A549 (cell line): ENCODE measurements at regions not wholly inside any gene's neighbourhood (a gene's known extent, or its start where the extent isn't known, plus 50 kb on each side); places are given as distances from the start of the nearest gene placed in this dataset.

ENCODE experiments used
- ATAC-seq, 2 experiments: fragments of 200-7000 bp in 1 of 2; fragments of >200 bp in 1 of 2; cut with Nextera tagmentation in 1 of 2; cut with Tn5 transposase in 1 of 2; 3 replicates each; pipeline versions ENCODE4 v1.8.0 to v1.9.1; 2018 to 2020; ENCODE audit warnings: mild to moderate bottlenecking in 1 of 2, moderate library complexity in 1 of 2
- CTCF ChIA-PET: fragments of 300-600 bp; sonication (Branson Sonifier 250); formaldehyde crosslinking; extraction: SDS; loops from one replicate; lab custom pipeline; 2021; ENCODE audit warnings: antibody characterized with exemption, inconsistent platforms; lab: Yijun Ruan, JAX
- POLR2A ChIA-PET: fragments of 350-600 bp; formaldehyde crosslinking; extraction: SDS; loops from one replicate; lab custom pipeline; 2021; ENCODE audit warnings: antibody characterized with exemption, inconsistent platforms; lab: Yijun Ruan, JAX
- DNase-seq, 2 experiments: peaks; one replicate each; pipeline versions ENCODE4 v3.0.0 to v3.0.0-alpha.2; 2011 to 2016; ENCODE audit warnings: low read depth in 1 of 2, low spot score in 1 of 2
- FAIRE-seq: peaks from 2 replicates; lab custom pipeline; 2011; peaks lifted over from hg19 to GRCh38; lab: Jason Lieb, UNC
- H3K27ac ChIP-seq, 2 experiments: fragments of >200 bp; sonication (Bioruptor Twin); formaldehyde crosslinking; 3 replicates each; pipeline ENCODE4 v1.5.1; 2016 to 2017
- H3K4me1 ChIP-seq: fragments of >200 bp; sonication (Bioruptor Twin); formaldehyde crosslinking; 3 replicates; pipeline ENCODE4 v1.6.1; 2016
- H3K4me2 ChIP-seq: fragments of >200 bp; sonication (Bioruptor Twin); formaldehyde crosslinking; 3 replicates; pipeline ENCODE4 v1.6.1; 2016
- H3K4me3 ChIP-seq: fragments of >200 bp; sonication (Bioruptor Twin); formaldehyde crosslinking; 3 replicates; pipeline ENCODE4 v1.5.1; 2016
- H3K9me3 ChIP-seq: fragments of >200 bp; sonication (Bioruptor Twin); formaldehyde crosslinking; 3 replicates; pipeline ENCODE4 v1.6.1; 2016
- CHD4 ChIP-seq: fragments of 200-600 bp; sonication (generic); IDR thresholded peaks from 2 replicates; pipeline ENCODE4 v1.6.1; 2016; ENCODE audit warnings: antibody characterized with exemption, mild to moderate bottlenecking, borderline replicate concordance
- EHMT2 ChIP-seq: fragments of 200-600 bp; sonication (generic); IDR thresholded peaks from 2 replicates; pipeline ENCODE4 v1.6.1; 2016; ENCODE audit warnings: antibody characterized with exemption, low read depth, mild to moderate bottlenecking, moderate library complexity
- EP300 ChIP-seq, 2 experiments: fragments of >200 bp; sonication (Bioruptor Twin); formaldehyde crosslinking; IDR thresholded peaks; 2 replicates in 1 of 2; 3 replicates in 1 of 2; pipeline ENCODE4 v1.6.1; 2016 to 2017
- ESRRA ChIP-seq: fragments of 150-350 bp; IDR thresholded peaks from 2 replicates; pipeline ENCODE4 v1.6.1; 2014; ENCODE audit warnings: mild to moderate bottlenecking, low read length, borderline replicate concordance
- FOSB ChIP-seq: fragments of 250-450 bp; sonication (Bioruptor Pico); IDR thresholded peaks from 2 replicates; pipeline ENCODE4 v1.5.0; 2020; ENCODE audit warnings: mild to moderate bottlenecking, moderate library complexity
- FOSL2 ChIP-seq, 2 experiments: fragments of 450-650 bp in 1 of 2; fragments of >200 bp in 1 of 2; sonication (Bioruptor Twin) in 1 of 2; formaldehyde crosslinking; IDR thresholded peaks; 2 replicates each; pipeline versions ENCODE4 v1.5.0 to v1.6.1; 2016 to 2020; ENCODE audit warnings: mild to moderate bottlenecking in 1 of 2, moderate library complexity in 1 of 2
- HMGXB4 ChIP-seq: fragments of 250-450 bp; sonication (Bioruptor Pico); IDR thresholded peaks from 2 replicates; pipeline ENCODE4 v1.5.0; 2021; ENCODE audit warnings: mild to moderate bottlenecking, moderate library complexity, borderline replicate concordance
- HOXB5 ChIP-seq: fragments of 250-450 bp; sonication (Bioruptor Pico); IDR thresholded peaks from 2 replicates; pipeline ENCODE4 v1.5.0; 2020; ENCODE audit warnings: mild to moderate bottlenecking, moderate library complexity
- KDM5A ChIP-seq: fragments of 200-600 bp; sonication (generic); IDR thresholded peaks from 2 replicates; pipeline ENCODE4 v1.6.1; 2016; ENCODE audit warnings: antibody characterized with exemption, mild to moderate bottlenecking
- PHF8 ChIP-seq: fragments of 200-600 bp; sonication (generic); IDR thresholded peaks from 2 replicates; pipeline ENCODE4 v1.6.1; 2016; ENCODE audit warnings: low read depth, mild to moderate bottlenecking, antibody characterized with exemption, moderate library complexity, borderline replicate concordance
- POLR2AphosphoS2 ChIP-seq: conservative IDR thresholded peaks from 2 replicates; pipeline ENCODE4 v1.6.1; 2012; ENCODE audit warnings: low read length, improper control_type of control experiment, inconsistent platforms
- RARB ChIP-seq: fragments of 250-450 bp; sonication (Bioruptor Pico); IDR thresholded peaks from 2 replicates; pipeline ENCODE4 v1.8.0; 2021; ENCODE audit warnings: mild to moderate bottlenecking, moderate library complexity
- RCOR1 ChIP-seq: fragments of 150-350 bp; IDR thresholded peaks from 2 replicates; pipeline ENCODE4 v1.6.1; 2014; ENCODE audit warnings: antibody characterized with exemption, low read length, low read depth
- RFX5 ChIP-seq: fragments of 450-650 bp; IDR thresholded peaks from 2 replicates; pipeline ENCODE4 v1.7.1; 2014; ENCODE audit warnings: antibody characterized with exemption, mild to moderate bottlenecking, moderate library complexity
- TFCP2L1 ChIP-seq: fragments of 250-450 bp; sonication (Bioruptor Pico); IDR thresholded peaks from 2 replicates; pipeline ENCODE4 v1.5.0; 2021; ENCODE audit warnings: mild to moderate bottlenecking
- USF2 ChIP-seq: fragments of 450-650 bp; IDR thresholded peaks from 2 replicates; pipeline ENCODE4 v1.6.1; 2014; ENCODE audit warnings: antibody characterized with exemption
- ZSCAN20 ChIP-seq: fragments of 250-450 bp; sonication (Bioruptor Pico); IDR thresholded peaks from 2 replicates; pipeline ENCODE4 v1.8.0; 2022; ENCODE audit warnings: mild to moderate bottlenecking, moderate library complexity
- WGBS: methylation state at CpG from one replicate; pipeline ENCODE4 v1.1.6; 2017; ENCODE audit errors: missing lambda C conversion rate; 5-methylcytosine and 5-hydroxymethylcytosine counted together
- TF ChIP-seq, protein P1 (sequence below): fragments of >200 bp; sonication (Bioruptor Twin); formaldehyde crosslinking; IDR thresholded peaks from 3 replicates; pipeline ENCODE4 v1.6.1; 2016
- TF ChIP-seq, protein P2 (sequence below): IDR thresholded peaks from 2 replicates; pipeline ENCODE4 v1.6.1; 2012

GRCh38 chr22:49108636-49109315 lies 718.9 kb downstream of the BRD1 start:
- Histone ChIP-seq H3K4me1 (no peaks in the 10 kb centered on the region), H3K4me2 (no peak overlapping the region), H3K27ac (no peak overlapping the region), H3K4me3 (no peak overlapping the region), H3K9me3 (no peaks in the 10 kb centered on the region)
- ChIA-PET POLR2A (no interaction called here), CTCF (interaction anchor here (2.7 kb wide), 1 partner anchor 197 kb away, joined by 7 read pairs; no protein-coding TSS in a partner anchor)
- DNase-seq (no peak), ATAC-seq (no peak), FAIRE-seq (no peak)
- WGBS, result 21% methylated on average over 5 of the region's 21 CpGs
- no peak for TF ChIP-seq EHMT2

GRCh38 chr22:49107961-49108530 lies 719.6 kb downstream of the BRD1 start:
- no peak overlapping the region for H3K27ac ChIP-seq
- no peaks in the 10 kb centered on the region for H3K9me3 ChIP-seq
- no peak for TF ChIP-seq ZSCAN20 (CRISPR knock-in tag)
- no peak for TF ChIP-seq KDM5A
- no peak for TF ChIP-seq POLR2AphosphoS2
- no peak for TF ChIP-seq EP300 (IDR thresholded peaks at IDR 0.05)
- no peak for TF ChIP-seq HOXB5 (CRISPR knock-in tag)
- FAIRE-seq (no peak), ATAC-seq (no peak), DNase-seq (no peak)
- H3K4me2 ChIP-seq, result no peak overlapping the region
- no peaks in the 10 kb centered on the region for H3K4me1 ChIP-seq
- H3K4me3 ChIP-seq, result no peak overlapping the region
- WGBS, result 21% methylated on average over 6 of the region's 16 CpGs
- ChIA-PET POLR2A (no interaction called here), CTCF (interaction anchor here (2.7 kb wide), 1 partner anchor 197 kb away, joined by 7 read pairs; no protein-coding TSS in a partner anchor)

- ChIA-PET POLR2A (no interaction called here), CTCF (interaction anchor here (2.7 kb wide), 1 partner anchor 198 kb away, joined by 7 read pairs; no protein-coding TSS in a partner anchor)
- Histone ChIP-seq H3K4me3 (no peak overlapping the region), H3K4me1 (no peaks in the 10 kb centered on the region), H3K9me3 (no peaks in the 10 kb centered on the region), H3K4me2 (no peak overlapping the region), H3K27ac (no peak overlapping the region)
- 27% methylated on average over 7 of the region's 8 CpGs for WGBS
- FAIRE-seq (no peak), ATAC-seq (no peak), DNase-seq (no peak)
- TF ChIP-seq EHMT2 (no peak), FOSL2 (IDR thresholded peaks at IDR 0.05) (no peak), FOSL2 (CRISPR knock-in tag; IDR thresholded peaks at IDR 0.05) (no peak), FOSB (CRISPR knock-in tag) (no peak), RCOR1 (no peak), PHF8 (no peak), POLR2AphosphoS2 (no peak), CHD4 (no peak), USF2 (no peak), ESRRA (no peak), RFX5 (no peak)
- TF ChIP-seq, protein P1, sequence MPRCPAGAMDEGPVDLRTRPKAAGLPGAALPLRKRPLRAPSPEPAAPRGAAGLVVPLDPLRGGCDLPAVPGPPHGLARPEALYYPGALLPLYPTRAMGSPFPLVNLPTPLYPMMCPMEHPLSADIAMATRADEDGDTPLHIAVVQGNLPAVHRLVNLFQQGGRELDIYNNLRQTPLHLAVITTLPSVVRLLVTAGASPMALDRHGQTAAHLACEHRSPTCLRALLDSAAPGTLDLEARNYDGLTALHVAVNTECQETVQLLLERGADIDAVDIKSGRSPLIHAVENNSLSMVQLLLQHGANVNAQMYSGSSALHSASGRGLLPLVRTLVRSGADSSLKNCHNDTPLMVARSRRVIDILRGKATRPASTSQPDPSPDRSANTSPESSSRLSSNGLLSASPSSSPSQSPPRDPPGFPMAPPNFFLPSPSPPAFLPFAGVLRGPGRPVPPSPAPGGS, result no peak
- TF ChIP-seq, protein P2, sequence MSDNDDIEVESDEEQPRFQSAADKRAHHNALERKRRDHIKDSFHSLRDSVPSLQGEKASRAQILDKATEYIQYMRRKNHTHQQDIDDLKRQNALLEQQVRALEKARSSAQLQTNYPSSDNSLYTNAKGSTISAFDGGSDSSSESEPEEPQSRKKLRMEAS, result no peak
These were observed 720.1 kb downstream of the BRD1 start for GRCh38 chr22:49107561-49107960.

DNA sequence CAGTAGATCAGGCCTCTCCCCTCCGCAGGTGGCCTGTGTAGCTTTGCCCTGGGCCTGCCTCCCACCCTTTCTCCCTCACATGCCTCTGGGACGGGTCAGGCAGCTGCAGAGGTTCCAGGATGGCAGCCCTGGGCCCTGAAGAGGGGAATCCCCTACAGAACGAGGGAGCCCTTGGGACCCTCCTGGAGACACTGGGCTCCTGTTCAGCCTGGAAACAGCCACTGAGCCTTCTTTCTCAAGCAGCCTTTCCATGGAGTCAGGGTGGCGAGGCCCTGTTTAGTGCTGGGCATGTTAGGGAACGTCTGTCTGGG lies 720.9 kb downstream of the BRD1 start:
- Histone ChIP-seq H3K4me2 (no peak overlapping the region), H3K27ac (no peak overlapping the region), H3K4me1 (no peaks in the 10 kb centered on the region), H3K9me3 (no peaks in the 10 kb centered on the region), H3K4me3 (no peak overlapping the region)
- no peak for ATAC-seq
- no peak for DNase-seq
- TF ChIP-seq TFCP2L1 (no peak), EHMT2 (no peak), HMGXB4 (CRISPR knock-in tag) (no peak), RARB (CRISPR knock-in tag) (no peak)
- ChIA-PET POLR2A (no interaction called here), CTCF (interaction anchor here (2.7 kb wide), 1 partner anchor 199 kb away, joined by 7 read pairs; no protein-coding TSS in a partner anchor)
- no peak for FAIRE-seq
- 0% methylated on average over 1 of the region's 5 CpGs for WGBS
